Keratinocyte (primary cell): ENCODE measurements at regions not wholly inside any gene's neighbourhood (a gene's known extent, or its start where the extent isn't known, plus 50 kb on each side); places are given as distances from the start of the nearest gene placed in this dataset.

Experiments used
- DNase-seq: peaks from one replicate; pipeline ENCODE4 v3.0.0-alpha.2; 2011; ENCODE audit warnings: low read depth, missing footprints, low spot score
- FAIRE-seq: peaks from 2 replicates; lab custom pipeline; 2011; peaks lifted over from hg19 to GRCh38; lab: Jason Lieb, UNC
- H2AFZ ChIP-seq: 2 replicates; pipeline ENCODE4 v1.6.0; 2012; ENCODE audit warnings: low read length, control low read depth, inconsistent platforms; ENCODE audit not compliant: control insufficient read depth
- H3K27ac ChIP-seq: 2 replicates; pipeline ENCODE4 v1.5.1; 2011; ENCODE audit warnings: low read length; ENCODE audit not compliant: control insufficient read depth, insufficient read depth
- H3K27me3 ChIP-seq: 3 replicates; pipeline ENCODE4 v1.6.0; 2011; ENCODE audit warnings: low read length; ENCODE audit not compliant: control insufficient read depth, insufficient read depth; ENCODE audit errors: extremely low read depth
- H3K36me3 ChIP-seq, 2 experiments: 2 replicates in 1 of 2; 3 replicates in 1 of 2; pipeline ENCODE4 v1.5.1; 2011; ENCODE audit warnings: low read length in 2 of 2, mild to moderate bottlenecking in 1 of 2; ENCODE audit not compliant: control insufficient read depth in 2 of 2, insufficient read depth in 2 of 2; ENCODE audit errors: extremely low read depth in 1 of 2
- H3K4me1 ChIP-seq: 3 replicates; pipeline ENCODE4 v1.5.1; 2011; ENCODE audit warnings: low read length; ENCODE audit not compliant: control insufficient read depth, insufficient read depth; ENCODE audit errors: extremely low read depth
- H3K4me2 ChIP-seq: 3 replicates; pipeline ENCODE4 v1.6.0; 2011; ENCODE audit warnings: low read depth, low read length; ENCODE audit not compliant: control insufficient read depth, insufficient read depth; ENCODE audit errors: extremely low read depth
- H3K4me3 ChIP-seq, 3 experiments: fragments of 200-600 bp in 1 of 3; sonication (generic) in 1 of 3; 2 replicates in 2 of 3; 3 replicates in 1 of 3; pipeline ENCODE4 v1.5.1; 2011 to 2016; ENCODE audit warnings: low read length in 3 of 3, mild to moderate bottlenecking in 3 of 3, control low read depth in 2 of 3, inconsistent platforms in 1 of 3, low read depth in 1 of 3, mixed read lengths in 1 of 3, mixed run types in 1 of 3, moderate library complexity in 1 of 3; ENCODE audit not compliant: control insufficient read depth in 2 of 3, insufficient read depth in 2 of 3; ENCODE audit errors: extremely low read depth in 1 of 3
- H3K79me2 ChIP-seq: 2 replicates; pipeline ENCODE4 v1.6.0; 2012; ENCODE audit warnings: low read length; ENCODE audit not compliant: control insufficient read depth, insufficient read depth
- H3K9ac ChIP-seq: 3 replicates; pipeline ENCODE4 v1.6.0; 2011; ENCODE audit warnings: low read length; ENCODE audit not compliant: control insufficient read depth, insufficient read depth; ENCODE audit errors: extremely low read depth
- H3K9me1 ChIP-seq: 3 replicates; pipeline ENCODE4 v1.6.0; 2011; ENCODE audit warnings: low read length; ENCODE audit not compliant: control insufficient read depth, insufficient read depth; ENCODE audit errors: extremely low read depth
- H3K9me3 ChIP-seq: 2 replicates; pipeline ENCODE4 v1.5.1; 2012; ENCODE audit warnings: low read depth, low read length; ENCODE audit not compliant: control insufficient read depth
- H4K20me1 ChIP-seq: 3 replicates; pipeline ENCODE4 v1.6.0; 2011; ENCODE audit warnings: low read length; ENCODE audit not compliant: control insufficient read depth, insufficient read depth; ENCODE audit errors: extremely low read depth
- EZH2 ChIP-seq: IDR thresholded peaks from one replicate; pipeline ENCODE4 v1.6.1; 2012; ENCODE audit warnings: inconsistent platforms, mild to moderate bottlenecking, low read length, moderate library complexity
- dilution Hi-C: fragments of 300-500 bp; cut with MboI; formaldehyde crosslinking; loops from one replicate; pipeline ENCODE4 v1.7.0; 2020; ENCODE audit warnings: low sequenced_read_pairs; ENCODE audit not compliant: extremely low pct_ligation_motif_present
- TF ChIP-seq, protein P1 (sequence below), 3 experiments: IDR thresholded peaks in 1 of 3; conservative IDR thresholded peaks in 1 of 3; optimal IDR thresholded peaks in 1 of 3; 2 replicates in 2 of 3; 3 replicates in 1 of 3; pipeline versions ENCODE3 to v1.5.1; 2011; ENCODE audit warnings: low read length in 3 of 3, mild to moderate bottlenecking in 3 of 3, moderate library complexity in 2 of 3, control low read depth in 1 of 3, inconsistent platforms in 1 of 3; ENCODE audit not compliant: insufficient read depth in 2 of 3; ENCODE audit errors: extremely low read depth in 1 of 3

DNA sequence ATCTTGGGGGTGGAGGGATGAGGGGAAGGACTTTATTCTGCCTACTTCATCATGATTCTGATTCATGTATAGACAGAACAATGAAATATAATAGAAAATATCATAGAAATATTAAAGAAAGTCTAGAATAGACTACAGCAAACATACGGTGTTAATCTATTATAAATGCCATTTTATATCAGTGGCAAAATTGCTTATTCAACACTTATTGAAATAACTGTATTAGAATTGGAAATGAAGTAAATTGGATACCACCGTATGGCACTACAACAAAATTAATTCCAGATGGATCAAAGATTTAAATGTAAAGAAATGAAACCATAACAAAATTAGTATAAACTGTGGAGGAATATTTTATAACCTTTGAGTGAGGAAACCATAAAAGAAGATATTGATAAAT lies 213.3 kb upstream of the CTAGE1 start:
- no peaks in the 10 kb centered on the region for H3K4me1 ChIP-seq
- H3K27me3 ChIP-seq, result no peaks in the 10 kb centered on the region
- H3K4me2 ChIP-seq, result no peak overlapping the region
- dilution Hi-C loops, result no loop called here
- H3K36me3 ChIP-seq, result no peaks in the 10 kb centered on the region
- H3K4me3 ChIP-seq, result no peak overlapping the region
- no peak for DNase-seq
- H3K79me2 ChIP-seq, result no peaks in the 10 kb centered on the region
- no peak overlapping the region for H2AFZ ChIP-seq
- no peaks in the 10 kb centered on the region for H3K9me3 ChIP-seq
- no peaks in the 10 kb centered on the region for H3K9me1 ChIP-seq
- H3K9ac ChIP-seq, result no peak overlapping the region
- FAIRE-seq, result no peak
- TF ChIP-seq, protein P1, sequence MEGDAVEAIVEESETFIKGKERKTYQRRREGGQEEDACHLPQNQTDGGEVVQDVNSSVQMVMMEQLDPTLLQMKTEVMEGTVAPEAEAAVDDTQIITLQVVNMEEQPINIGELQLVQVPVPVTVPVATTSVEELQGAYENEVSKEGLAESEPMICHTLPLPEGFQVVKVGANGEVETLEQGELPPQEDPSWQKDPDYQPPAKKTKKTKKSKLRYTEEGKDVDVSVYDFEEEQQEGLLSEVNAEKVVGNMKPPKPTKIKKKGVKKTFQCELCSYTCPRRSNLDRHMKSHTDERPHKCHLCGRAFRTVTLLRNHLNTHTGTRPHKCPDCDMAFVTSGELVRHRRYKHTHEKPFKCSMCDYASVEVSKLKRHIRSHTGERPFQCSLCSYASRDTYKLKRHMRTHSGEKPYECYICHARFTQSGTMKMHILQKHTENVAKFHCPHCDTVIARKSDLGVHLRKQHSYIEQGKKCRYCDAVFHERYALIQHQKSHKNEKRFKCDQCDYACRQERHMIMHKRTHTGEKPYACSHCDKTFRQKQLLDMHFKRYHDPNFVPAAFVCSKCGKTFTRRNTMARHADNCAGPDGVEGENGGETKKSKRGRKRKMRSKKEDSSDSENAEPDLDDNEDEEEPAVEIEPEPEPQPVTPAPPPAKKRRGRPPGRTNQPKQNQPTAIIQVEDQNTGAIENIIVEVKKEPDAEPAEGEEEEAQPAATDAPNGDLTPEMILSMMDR (optimal IDR thresholded peaks at IDR 0.05 in 1 of 3, IDR thresholded peaks at IDR 0.05 in 1 of 3, conservative IDR thresholded peaks at IDR 0.05 in 1 of 3; ENCODE audit: extremely low read depth in 1 of 3, insufficient read depth in 2 of 3, low read length in 3 of 3), result no peak
- no peak for TF ChIP-seq EZH2
- H4K20me1 ChIP-seq, result no peaks in the 10 kb centered on the region
- H3K27ac ChIP-seq, result no peak overlapping the region

DNA sequence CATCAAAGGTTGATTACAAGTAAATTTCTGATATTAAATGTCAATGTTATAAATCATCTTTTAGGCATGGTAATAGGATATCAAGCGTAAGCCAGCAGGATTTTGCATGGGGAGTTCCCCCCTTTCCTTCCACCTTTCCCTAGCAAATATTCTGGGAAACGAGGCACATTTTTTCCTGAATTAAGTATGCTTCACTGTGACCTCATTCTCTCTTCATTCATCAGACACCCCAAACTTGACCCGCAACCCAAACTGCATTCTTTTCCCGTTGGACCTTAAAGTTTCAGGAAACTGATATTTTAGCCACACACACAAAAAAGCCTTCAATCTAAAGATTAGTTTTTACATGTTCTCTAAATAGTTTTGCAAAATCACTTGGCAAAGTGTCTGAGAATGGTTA lies 214.5 kb upstream of the CTAGE1 start:
- H3K4me2 ChIP-seq, result no peak overlapping the region
- DNase-seq (no peak), FAIRE-seq (no peak)
- no peak overlapping the region for H2AFZ ChIP-seq
- H3K27me3 ChIP-seq, result no peaks in the 10 kb centered on the region
- no peak overlapping the region for H3K9ac ChIP-seq
- no peaks in the 10 kb centered on the region for H3K36me3 ChIP-seq
- H3K9me1 ChIP-seq, result no peaks in the 10 kb centered on the region
- H3K9me3 ChIP-seq, result no peaks in the 10 kb centered on the region
- H3K4me1 ChIP-seq, result no peaks in the 10 kb centered on the region
- no peaks in the 10 kb centered on the region for H3K79me2 ChIP-seq
- no peak overlapping the region for H3K27ac ChIP-seq
- no peaks in the 10 kb centered on the region for H4K20me1 ChIP-seq
- H3K4me3 ChIP-seq, result no peak overlapping the region
- TF ChIP-seq, protein P1 (optimal IDR thresholded peaks at IDR 0.05 in 1 of 3, IDR thresholded peaks at IDR 0.05 in 1 of 3, conservative IDR thresholded peaks at IDR 0.05 in 1 of 3; ENCODE audit: extremely low read depth in 1 of 3, insufficient read depth in 2 of 3, low read length in 3 of 3), result no peak
- no peak for TF ChIP-seq EZH2
- dilution Hi-C loops, result no loop called here
